ENCODE measurements at regions not wholly inside any gene's neighbourhood (a gene's known extent, or its start where the extent isn't known, plus 50 kb on each side); places are given as distances from the start of the nearest gene placed in this dataset.

DNA sequence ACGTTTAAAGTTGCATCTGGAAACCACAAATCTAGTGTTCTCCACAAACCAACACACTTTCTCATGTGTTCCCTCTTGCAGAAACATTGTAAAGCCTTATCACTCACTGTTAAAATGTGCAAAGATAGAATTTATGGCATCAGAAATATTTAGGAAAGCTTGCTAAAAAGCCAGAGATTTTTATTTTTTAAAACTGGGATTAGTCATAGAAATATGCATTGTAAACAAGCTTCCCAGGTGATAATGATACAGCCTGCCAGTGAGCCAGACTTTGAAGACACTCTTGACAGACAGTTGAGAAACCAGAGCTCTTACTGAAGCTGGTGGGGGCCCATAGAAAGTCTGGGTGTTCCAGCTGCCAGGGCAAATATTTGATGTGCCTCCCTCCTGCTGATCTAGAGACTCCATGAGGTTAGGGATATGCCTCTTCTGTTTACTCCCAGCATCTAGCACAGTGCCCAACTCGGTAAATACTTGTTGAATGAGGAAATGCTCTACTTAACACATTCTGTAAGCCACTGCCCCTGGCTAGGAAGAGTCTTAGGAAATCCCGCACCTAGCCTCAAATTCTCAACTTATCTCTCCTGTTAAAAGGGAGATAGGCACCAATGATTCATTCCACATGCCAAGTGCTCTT, 179.0 kb upstream of the RASGEF1B start:
- no peak for DNase-seq

DNA sequence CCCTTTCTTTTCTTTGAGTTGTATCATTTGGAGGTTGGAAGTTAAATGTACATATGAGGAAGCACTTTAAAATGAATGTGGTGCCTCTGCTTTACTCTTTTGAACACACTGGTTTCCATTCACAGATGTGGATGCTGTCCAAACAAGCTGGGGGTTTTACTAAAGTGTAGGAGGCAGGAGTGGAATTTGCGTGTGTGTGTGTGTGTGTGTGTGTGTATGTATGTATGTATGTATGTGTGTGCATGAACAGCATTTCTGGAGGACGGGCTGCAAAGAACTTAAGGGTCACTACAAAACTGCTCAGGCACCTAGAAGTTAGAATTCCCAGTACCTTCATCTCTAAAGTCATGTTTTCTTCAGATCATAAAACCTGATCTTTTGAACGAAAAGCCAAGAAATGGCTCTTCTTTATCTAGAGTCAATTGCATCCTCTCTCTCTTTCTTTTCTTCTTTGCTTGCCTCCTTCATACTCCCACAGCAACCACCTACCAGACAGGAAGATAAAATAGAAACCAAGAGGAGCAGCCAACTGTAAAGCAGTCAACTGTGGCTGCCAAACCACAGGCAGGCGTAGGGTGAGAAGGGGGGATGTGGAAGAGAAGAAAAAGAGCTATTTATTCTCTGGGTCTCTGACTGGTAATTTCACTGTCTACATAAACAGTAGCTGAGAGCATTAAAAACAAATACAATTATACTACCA, 177.0 kb upstream of the RASGEF1B start:
- DNase-seq, result no peak

DNA sequence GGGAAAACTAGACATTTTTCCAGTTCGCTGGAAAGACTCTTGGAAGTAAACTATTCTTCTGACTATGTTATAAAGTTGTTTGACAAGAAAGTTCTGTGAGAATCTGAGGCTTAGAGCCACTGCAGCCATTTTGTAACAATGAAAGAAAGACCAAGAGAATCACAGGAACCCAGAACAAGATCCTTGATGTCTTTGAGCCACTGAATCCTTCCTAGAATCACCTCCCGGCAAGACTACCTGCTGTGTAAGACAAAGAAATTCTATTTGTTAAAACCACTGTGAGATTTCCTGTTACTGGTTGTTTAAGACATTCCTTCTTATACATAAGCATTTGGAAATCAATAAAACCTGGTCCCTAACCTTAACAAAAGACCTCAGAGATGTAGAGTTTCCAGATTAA, 175.7 kb upstream of the RASGEF1B start:
- DNase-seq, result no peak

DNA sequence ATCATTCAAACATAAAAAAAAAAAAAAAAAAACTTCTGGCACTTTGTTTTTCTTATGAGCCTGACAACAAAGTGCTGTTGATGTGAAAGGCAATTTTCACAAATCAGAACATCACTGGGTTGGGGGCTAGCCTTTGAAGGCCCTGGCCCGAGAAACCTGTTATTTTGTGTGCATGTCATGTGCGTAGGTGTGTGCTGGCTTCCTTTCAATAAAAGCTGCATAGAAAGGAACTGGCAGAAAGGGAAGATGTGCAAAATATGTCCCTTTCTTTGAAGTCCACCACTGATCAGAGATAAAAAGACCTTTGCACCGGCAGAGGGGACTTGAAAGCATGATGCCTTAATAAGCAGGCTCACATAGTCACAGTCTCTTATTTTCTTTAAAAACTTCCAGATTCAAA, 170.8 kb upstream of the RASGEF1B start:
- no peak for DNase-seq

DNA sequence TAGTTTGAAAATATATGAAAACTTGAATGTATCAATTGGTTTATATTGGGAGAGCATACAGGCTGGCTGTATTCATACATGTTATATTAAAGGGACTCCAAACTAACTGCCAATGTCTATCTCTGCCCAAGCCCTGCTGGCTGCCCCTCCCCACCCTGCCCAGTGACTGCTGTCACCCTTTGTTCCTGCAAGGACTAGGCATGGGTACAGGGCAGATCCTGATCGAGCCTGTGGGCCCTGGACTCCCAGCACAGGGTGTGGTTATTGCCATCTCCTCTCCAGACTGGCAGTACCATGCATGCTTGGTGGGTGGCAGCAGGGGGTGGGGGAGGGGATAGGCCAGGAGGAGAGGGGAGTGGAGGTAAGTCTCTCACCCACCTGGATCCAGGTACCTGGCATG, 167.5 kb upstream of the RASGEF1B start:
- no peak for DNase-seq

DNA sequence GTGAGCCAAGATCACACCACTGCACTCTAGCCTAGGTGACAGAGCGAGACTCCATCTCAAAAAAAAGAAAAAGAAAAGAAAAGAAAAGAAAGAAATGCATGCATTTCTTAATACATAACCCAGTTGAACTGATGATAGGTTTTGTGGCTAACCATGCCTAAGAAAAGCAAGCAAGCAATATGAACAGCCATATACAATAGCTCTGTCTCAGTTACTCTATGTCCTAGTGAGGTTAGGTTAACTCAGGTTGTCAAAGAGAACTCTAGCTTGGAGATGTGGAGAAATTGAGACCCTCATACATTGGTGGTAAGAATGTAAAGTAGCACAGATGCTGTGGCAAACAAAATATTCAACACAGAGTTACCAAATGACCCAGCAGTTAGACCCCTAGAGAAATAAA, 167.0 kb upstream of the RASGEF1B start:
- no peak for DNase-seq

DNA sequence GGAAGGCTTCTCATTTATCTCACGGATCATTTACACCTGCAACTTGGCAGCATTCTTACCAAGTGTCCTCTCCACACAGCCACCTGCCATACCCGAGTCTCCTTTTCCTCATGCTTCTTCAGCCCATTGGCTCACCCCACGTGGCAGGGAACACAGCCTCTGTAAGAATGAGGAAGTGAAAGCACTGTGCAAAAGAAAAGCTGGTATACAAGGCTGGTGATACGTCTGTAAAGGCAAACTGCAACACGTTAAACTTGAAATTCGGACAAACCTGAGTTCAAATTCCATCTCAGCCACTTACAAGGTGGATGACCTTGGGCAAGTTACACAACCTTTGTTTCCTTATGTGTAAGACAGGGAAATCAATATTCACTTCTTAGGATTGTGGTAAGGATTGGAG, 164.0 kb upstream of the RASGEF1B start:
- DNase-seq, result peak; percentile 86

DNA sequence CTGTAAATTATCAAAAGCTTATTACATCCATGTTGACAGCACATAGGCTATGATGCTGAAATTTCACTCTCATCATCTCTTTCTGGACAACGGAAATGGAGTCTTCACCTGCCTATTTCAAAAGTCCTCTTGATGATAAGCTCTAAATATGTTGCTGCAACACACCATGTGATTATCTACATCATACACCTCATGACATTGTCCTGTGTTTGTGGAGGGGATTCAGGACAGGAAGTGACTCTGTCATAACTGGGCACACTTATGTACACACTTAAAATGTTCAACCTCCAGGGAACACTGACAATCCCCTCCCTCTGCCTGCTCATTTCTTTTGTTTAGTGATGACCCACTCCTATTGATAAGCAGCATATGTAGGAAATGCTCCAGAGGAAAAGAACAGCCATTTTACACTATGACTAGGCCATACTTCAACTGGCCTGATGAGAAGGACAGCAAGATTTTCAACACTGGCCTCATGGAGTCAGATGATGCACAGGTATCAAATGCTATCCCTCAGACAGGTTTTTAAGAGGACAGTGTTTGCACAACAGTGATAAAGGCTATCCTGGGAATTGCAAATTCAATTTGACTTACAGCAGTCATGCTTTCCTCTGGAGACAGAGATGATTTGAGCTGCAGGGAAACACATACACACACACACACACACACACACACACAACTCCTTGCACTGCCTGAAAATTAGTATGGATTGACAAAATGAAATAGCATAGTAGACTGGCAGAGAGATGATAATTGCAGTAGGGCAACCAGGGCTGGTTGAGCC, 163.3 kb upstream of the RASGEF1B start:
- DNase-seq, result peak; percentile 46

DNA sequence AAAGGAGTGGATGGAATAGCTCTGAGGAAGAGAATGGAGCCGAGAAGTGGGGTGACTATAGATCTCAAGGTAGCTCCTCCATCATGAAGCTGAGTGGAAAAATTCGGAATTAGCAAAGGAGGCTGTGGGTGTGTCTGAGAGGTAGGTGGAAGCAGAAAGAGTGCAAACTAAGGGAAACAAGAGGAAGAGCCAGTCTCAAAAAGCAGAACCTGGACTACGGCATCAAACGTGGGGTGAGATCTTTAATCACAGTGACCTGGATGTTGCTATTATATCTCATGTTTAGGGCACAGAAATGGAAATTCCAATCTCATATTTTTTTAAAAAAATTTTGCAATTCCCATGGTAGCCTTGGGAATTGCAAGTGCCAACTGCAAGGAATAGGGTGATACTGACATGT, 162.5 kb upstream of the RASGEF1B start:
- DNase-seq, result peak; percentile 45

DNA sequence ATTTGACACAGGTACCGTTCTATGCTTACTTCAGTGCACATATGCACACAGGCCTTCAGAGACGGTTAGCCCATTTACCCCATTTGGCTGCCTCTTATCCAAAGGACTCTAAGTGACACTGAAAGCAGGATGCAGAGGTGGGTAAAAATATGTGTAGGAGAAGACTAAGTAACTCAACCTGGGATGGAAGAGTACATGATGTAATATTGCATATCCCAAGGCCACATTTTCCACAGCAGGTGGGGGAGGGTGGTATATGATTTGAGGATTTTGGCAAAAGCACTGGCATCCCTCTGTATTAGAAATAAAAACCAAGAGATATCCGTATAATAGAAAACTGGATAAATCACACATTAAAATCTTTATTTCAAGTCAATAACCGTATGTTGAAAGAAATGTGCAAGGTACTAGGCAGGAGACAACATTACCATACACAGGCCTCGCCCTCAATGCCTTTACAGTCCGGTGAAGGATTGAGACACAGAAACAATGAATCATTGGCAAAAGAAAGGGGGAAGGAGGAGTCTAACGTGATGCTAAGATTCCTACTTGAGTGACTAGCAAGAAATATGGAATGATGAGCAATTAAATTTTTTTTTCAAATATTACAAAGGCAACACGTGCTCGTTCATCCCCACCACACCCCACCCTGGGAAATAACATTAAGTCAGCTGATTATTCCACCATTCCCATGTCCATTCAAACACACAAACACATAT, 161.0 kb upstream of the RASGEF1B start:
- DNase-seq, result peak; percentile 75

DNA sequence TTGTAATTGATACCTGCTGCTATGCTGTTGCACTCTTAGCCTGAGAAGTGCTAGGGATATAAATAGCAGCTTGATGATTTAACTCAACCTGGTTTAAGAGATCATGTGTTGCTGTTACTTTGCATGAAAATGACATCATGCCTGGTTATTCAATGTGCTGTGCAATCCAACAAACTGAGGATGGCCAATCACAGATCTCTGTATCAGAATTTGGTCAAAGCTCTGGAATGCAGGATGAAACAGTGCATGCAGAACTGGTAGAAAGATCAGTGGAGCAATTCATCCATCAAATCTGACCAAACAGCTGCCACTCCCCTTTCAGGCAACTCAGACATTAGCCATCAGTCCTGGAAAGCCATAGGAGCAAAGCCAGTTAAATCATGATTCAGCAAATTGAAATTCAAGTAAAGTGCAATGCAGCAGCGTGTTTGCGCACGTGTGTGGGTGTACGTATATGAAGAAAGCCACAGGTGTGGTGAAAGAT, 160.3 kb upstream of the RASGEF1B start:
- peak; percentile 86 for DNase-seq

DNA sequence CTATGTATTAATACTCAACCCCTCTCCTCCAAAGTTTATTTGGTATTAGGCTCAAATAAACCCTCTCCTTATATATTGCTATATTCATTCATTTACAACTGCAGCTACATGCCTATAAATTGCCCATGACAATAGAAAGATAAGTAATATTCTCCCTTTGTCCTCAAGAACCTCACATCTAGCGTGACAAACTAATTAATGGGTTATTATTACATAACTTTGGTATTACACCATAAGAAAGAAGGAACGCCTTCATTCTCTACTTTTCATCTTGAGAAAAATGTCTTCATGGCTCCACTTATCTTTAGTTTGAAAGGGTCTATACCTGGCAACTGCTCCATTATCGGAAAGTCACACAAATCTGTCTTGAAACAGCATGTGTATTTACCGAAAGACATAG, 157.7 kb upstream of the RASGEF1B start:
- DNase-seq, result peak; percentile 52

DNA sequence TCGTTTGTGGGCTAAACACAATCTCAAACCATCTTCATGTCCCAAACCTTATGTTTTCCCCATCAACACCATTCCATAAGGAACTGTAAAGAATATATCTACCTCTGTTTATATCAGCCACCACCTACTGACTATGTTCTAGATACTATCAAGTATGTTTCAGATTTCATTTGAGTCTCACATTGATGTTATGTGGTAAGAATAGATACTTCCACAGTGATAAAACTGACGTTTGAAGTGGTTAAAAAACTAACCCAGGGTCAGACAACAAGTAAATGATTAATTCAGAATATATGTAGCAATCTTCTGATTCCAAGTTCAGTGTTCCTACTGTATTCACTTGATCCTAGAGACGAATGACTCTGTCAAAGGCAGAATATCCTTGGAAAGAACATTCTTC, 156.8 kb upstream of the RASGEF1B start:
- DNase-seq, result no peak

DNA sequence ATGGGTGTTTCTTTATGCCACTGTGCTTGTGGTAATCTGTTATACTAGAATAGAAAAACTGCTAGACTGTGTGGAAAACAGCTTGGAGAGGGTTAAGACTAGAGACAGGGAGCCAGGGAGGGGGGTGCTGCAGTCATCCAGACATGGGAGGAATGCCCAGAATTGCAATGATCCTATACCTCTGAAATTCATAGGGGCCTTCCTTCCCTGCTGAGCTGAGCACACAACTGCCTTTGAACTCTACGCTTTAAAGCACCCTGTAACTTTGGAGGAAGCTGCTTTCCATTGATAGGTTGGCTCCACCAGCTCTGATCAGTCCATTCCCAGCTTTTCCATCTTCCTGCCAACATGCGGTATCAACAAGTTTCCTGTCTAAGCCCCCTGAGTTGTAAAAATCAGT, 155.9 kb upstream of the RASGEF1B start:
- DNase-seq, result no peak

DNA sequence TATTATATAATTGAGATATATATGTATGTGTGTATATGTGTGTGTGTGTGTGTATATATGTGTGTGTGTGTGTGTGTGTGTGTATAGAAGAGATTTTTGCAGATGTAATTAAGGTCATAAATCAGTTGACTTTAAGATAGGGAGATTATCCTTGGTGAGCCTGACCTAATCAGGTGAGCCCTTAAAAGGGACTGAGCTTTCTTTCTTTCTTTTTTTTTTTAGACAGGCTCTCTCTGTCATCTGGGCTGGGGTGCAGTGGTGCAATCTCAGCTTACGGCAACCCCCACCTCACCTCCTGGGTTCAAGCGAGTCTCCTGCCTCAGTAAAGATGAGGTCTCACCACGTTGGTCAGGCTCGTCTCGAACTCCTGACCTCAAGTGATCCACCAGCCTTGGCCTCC, 155.1 kb upstream of the RASGEF1B start:
- no peak for DNase-seq

DNA sequence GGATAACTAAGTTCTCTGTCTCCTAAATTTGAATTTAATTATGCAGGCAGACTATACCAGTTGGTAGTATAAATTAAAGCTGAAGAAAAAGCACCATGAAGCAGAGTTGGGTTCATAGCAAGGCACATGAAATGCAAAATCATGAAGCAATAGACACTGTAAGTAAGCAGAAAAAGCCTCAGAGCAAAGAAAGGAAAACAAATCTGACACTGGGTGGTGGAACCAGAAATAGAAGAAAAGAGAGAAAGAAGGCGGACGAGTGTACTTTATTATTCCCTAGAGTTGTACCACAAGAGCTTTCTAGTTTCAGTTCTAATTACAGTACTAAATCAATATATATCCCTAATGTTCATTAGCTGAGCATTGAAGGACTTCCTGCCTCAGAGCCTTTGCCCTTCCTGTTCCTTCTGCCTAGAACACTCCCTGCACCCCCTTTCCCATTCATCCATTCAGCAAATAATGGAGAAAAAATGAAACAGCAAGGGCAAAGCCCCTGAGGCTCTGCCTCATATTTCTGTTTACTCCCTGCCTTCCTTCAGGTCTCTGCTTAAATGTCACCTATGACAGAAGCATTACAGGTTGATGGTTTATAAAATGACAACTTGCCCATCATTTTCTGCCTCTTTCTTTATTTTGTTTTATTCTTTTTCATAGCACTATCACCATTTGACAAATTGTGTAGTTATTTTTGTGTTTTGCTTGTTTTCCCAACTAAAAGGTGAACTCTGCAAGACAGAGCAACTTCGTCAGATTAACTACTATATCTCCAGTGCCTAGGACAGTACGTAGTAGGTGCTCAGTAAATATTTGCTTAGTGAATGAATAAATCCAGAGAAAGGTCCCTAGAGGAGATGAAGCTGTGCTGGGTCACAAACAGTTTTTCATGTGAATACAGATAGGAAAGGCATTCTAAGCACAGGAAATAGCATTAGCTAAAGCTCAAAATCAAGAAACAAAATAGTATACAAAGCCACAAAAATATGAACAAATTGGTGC, 154.0 kb upstream of the RASGEF1B start:
- no peak for DNase-seq

DNA sequence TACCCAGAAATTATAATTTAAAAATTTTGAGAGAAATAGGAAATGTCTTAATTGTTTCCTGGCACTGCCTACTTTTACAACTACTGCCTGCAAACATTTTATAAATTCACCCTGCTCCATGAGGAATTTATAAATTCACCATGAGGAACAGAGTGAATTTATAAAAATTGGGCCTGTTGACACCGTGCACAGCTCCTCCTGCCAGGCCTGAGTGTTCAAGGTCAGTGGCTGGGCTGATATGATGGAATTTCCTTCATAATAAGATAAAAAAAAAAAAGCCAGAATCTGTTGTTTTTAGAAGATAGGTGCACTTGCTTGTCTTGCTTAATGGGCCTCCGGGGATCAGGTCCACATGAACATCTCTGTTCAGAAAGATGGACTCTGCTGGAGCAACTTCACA, 151.7 kb upstream of the RASGEF1B start:
- no peak for DNase-seq

DNA sequence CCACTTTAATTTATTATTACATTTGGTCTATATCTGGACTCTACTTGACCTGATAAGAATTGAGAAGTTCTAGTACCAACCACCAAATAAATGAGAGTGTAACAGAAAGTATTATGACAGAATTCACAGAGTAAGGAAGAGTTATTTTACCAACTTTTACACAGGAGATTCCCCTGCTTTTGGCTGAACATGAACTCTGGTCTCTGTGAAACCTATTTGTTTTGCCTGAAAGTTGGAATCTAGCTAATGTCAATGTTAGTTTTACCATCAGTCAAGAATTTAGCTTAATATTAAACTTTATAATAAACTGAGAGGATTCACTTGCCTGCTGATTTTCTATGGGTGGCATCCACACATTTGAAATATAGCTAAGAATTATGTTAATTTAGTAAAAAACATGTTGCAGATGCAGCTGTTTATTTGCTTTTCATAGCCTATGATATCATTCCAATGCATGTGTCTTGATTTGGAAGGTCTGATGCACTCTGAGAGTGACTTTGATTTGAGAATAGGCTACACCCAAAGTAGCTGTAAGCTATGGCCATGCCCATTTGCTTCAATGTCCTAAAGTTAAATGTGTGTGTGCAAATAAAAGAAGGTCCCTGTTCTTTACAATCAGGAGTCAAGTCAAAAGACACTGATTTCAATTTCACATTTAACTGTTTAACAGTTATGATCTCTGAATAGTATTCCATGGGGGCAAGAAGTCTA, 150.9 kb upstream of the RASGEF1B start:
- DNase-seq, result no peak

DNA sequence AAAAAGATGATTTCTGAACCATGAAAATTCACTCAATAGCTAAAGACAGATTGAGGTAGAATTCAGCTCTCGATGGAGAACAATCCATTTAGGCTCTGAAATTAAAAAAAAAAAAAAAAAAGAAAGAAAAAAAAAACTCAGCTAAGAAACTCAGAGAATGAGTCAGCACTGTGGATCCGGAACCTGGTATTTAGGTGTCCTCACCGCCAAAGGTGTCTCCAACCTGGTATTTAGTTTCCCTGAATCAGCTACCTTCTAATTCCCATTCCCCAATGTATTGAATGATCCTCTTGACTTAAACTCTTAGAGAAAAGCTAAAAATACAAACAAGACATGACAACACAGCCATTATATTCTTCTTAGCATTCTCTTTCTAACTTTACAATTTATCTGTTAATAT, 150.3 kb upstream of the RASGEF1B start:
- DNase-seq, result no peak

DNA sequence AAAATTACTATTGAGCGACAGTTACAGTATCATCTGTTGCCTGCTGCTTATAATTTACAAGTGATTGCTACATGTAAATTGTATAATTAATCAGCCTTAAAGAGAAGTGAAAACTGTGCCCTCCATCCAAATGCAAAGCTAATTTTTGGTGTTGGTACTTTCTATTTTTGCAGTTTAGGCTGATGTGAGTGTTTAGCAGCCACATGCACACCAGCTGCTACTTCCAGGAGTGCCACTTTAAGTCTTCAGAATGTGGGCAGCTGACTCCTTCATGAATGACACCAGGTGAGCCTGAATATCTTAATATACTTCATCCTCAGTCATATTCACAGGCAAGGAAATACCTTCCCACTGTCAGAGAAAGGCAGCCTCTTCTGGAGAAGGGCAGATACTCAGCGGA, 149.8 kb upstream of the RASGEF1B start:
- no peak for DNase-seq

DNA sequence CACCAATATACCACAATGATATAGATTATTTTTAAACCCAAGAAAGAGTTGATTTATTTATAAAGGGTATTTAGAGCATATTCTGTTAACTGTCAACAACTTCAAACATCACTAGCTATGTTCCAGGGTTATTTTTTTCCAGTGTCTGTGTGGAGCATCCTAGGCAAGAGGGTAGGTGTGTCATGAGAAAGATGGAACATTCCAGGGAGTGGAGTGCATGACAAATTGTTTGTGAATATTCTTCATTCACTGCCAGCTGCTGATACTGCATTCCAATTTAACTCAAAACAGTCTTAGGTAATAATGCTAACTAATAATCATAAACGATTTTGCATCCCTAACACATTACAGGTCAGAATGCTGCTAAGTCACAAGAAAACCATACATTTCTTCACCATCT, 148.7 kb upstream of the RASGEF1B start:
- no peak for DNase-seq

All from inflammatory macrophage treated with lipopolysaccharide for 4 hours (primary cell).